Activated CD8-positive, alpha-beta T cell treated with anti-CD3 and anti-CD28 coated beads for 36 hours (primary cell): ENCODE measurements at regions not wholly inside any gene's neighbourhood (a gene's known extent, or its start where the extent isn't known, plus 50 kb on each side); places are given as distances from the start of the nearest gene placed in this dataset.

Source experiments
- ATAC-seq: fragments of 200-7000 bp; cut with Tn5 transposase; one replicate; pipeline ENCODE4 v1.10.0; 2021; ENCODE audit warnings: mild to moderate bottlenecking, moderate library complexity
- CTCF ChIA-PET: fragments of 350-600 bp; sonication (Branson Sonifier 250); formaldehyde crosslinking; loops from one replicate; lab custom pipeline; 2021; ENCODE audit warnings: antibody characterized with exemption; lab: Charles Lee
- POLR2A ChIA-PET: fragments of 350-600 bp; sonication (Branson Sonifier 250); formaldehyde crosslinking; loops from one replicate; lab custom pipeline; 2021; ENCODE audit warnings: antibody characterized with exemption; lab: Charles Lee
- DNase-seq: peaks from one replicate; pipeline ENCODE4 v3.0.0-alpha.2; 2020
- H3K27ac Mint-ChIP-seq: one replicate; pipeline ENCODE4 v1.8.0; 2021; ENCODE audit warnings: mild to moderate bottlenecking, mixed read lengths
- H3K27me3 Mint-ChIP-seq: one replicate; pipeline ENCODE4 v1.8.0; 2021; ENCODE audit warnings: mixed read lengths
- H3K36me3 Mint-ChIP-seq: one replicate; pipeline ENCODE4 v1.8.0; 2021; ENCODE audit warnings: low read depth, mixed read lengths
- H3K4me1 Mint-ChIP-seq: one replicate; pipeline ENCODE4 v1.8.0; 2021; ENCODE audit warnings: low read depth, mixed read lengths
- H3K4me3 Mint-ChIP-seq: one replicate; pipeline ENCODE4 v1.8.0; 2021; ENCODE audit warnings: mild to moderate bottlenecking, moderate library complexity, mixed read lengths
- H3K9me3 Mint-ChIP-seq: one replicate; pipeline ENCODE4 v1.8.0; 2021; ENCODE audit warnings: mixed read lengths
- CTCF ChIP-seq: fragments of 200-600 bp; IDR thresholded peaks from one replicate; pipeline ENCODE4 v1.8.0; 2022; ENCODE audit warnings: antibody characterized with exemption, mild to moderate bottlenecking
- intact Hi-C: fragments of 100-400 bp; cut with micrococcal nuclease; formaldehyde crosslinking; loops from one replicate; pipeline ENCODE4 v1.10.0; 2022

DNA sequence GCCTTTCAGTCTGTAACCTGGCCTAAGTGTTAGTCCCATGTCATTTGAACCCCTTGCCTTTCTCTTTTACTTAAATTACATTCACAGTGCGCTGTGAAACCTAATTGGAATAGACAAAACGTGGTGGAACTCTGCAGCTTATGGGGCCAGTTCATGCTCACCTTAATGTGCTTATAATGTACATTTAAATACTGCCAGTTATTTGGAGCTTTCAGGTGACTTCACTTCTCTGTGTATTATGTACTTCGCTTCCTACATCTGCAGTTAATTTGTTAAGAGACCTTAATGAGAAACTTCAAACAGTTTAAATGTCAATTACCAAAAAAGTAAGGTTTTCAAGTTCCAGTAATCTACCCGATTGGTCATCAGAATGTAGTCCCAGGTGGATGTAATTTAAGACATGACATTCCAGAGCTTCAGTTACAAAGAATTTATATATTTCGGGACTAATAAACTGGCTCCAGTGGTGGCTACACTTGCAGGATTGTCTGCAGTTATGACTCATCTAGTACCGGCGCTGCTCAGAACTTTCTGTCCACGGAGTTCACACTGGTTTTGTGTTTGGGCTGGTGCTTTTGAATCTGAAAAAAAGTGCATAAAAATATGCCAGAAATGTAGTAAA is 125.3 kb downstream of the TM9SF2 start:
- CTCF ChIA-PET: interaction anchor here (0.6 kb wide), 1 partner anchor 14 kb away, joined by 3 read pairs; no protein-coding TSS in a partner anchor
- no peak overlapping the region for H3K4me3 Mint-ChIP-seq
- TF ChIP-seq CTCF: no peak
- H3K36me3 Mint-ChIP-seq: no peaks in the 10 kb centered on the region
- H3K27me3 Mint-ChIP-seq: no peaks in the 10 kb centered on the region
- no peak for ATAC-seq
- no peak for DNase-seq
- POLR2A ChIA-PET: interaction anchor here (0.6 to 1.0 kb wide), 2 partner anchors 19 to 672 kb away, joined by 3 read pairs; no protein-coding TSS in a partner anchor
- no peak overlapping the region for H3K27ac Mint-ChIP-seq
- peaks cover 24% of the 10 kb centered on the region for H3K4me1 Mint-ChIP-seq
- intact Hi-C loops: no loop called here
- H3K9me3 Mint-ChIP-seq: no peaks in the 10 kb centered on the region

DNA sequence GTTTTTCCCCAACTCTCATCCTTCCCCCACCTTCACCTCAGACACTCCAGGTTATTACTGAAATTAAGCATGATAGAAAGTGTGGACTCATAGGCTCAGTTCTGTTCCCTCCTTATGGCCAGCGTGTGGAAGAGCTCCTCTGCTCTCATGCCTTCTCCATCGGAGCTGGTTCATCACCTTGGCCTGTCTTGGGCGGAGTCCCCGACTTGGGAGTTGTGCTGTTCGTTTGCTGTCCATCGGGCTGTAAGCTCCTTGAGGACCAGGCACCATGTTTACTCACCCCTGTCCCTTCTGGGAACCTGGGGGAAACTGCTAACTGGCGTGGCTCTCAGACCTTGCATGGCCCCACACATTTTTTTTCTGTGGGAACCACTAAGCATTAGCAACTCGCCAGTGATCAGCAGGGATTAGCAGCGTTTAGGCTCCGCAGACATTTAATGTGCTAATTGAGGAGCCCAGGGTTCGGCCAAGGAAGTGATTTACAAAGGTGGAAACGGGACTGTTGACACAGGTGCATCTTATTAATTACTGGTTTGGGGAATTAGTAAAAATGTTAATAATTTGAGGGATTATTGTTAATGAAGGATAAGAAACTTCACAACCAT is 123.8 kb downstream of the TM9SF2 start:
- CTCF ChIA-PET: no interaction called here
- Mint-ChIP-seq H3K27me3 (no peaks in the 10 kb centered on the region), H3K4me1 (peaks cover 24% of the 10 kb centered on the region), H3K36me3 (no peaks in the 10 kb centered on the region), H3K27ac (no peak overlapping the region), H3K4me3 (no peak overlapping the region), H3K9me3 (no peaks in the 10 kb centered on the region)
- DNase-seq (no peak), ATAC-seq (no peak)
- POLR2A ChIA-PET: no interaction called here
- intact Hi-C loops: no loop called here
- TF ChIP-seq CTCF: no peak

DNA sequence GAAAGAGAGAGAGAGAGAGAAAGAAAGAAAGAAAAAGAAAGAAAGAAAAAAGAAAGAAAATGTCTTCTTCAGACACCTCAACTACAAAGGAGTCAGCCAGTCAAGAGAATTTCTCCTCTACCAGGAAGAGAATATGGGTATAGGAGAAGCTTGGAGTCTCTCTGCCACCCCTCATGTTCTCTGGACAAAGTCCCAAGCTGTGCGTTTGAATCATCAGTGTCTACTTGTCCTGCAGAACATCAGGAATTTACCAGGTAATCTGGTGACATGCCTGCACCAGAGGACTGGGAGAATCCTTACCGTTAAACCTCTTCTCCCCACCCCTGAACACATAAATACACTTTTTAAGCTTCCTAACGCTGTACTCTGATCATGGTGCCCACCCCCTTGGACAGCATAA is 119.5 kb downstream of the TM9SF2 start:
- Mint-ChIP-seq H3K4me1 (peaks cover 13% of the 10 kb centered on the region), H3K27me3 (no peaks in the 10 kb centered on the region), H3K9me3 (no peaks in the 10 kb centered on the region), H3K4me3 (no peak overlapping the region), H3K27ac (no peak overlapping the region), H3K36me3 (no peaks in the 10 kb centered on the region)
- ChIA-PET POLR2A (interaction anchor here (1.4 kb wide), 1 partner anchor 21 kb away, joined by 3 read pairs; no protein-coding TSS in a partner anchor), CTCF (interaction anchor here (1.0 kb wide), 1 partner anchor 14 kb away, joined by 4 read pairs; the partner anchor contains the start of gene CLYBL)
- ATAC-seq (no peak), DNase-seq (no peak)
- intact Hi-C loops: no loop called here
- no peak for TF ChIP-seq CTCF

- ChIA-PET POLR2A (interaction anchor here (0.7 kb wide), 1 partner anchor 57 kb away, joined by 3 read pairs; no protein-coding TSS in a partner anchor), CTCF (interaction anchor here (1.0 to 1.2 kb wide), 3 partner anchors 19 to 896 kb away, joined by 3 to 4 read pairs (median 3); no protein-coding TSS in a partner anchor)
- intact Hi-C loops: no loop called here
Observed at GRCh38 chr13:99619207-99619606, 117.9 kb downstream of the TM9SF2 start.

More at GRCh38 chr13:99619207-99619606, 117.9 kb downstream of the TM9SF2 start:
- ATAC-seq (no peak), DNase-seq (no peak)
- no peak for TF ChIP-seq CTCF
- Mint-ChIP-seq H3K27ac (no peak overlapping the region), H3K4me3 (no peak overlapping the region), H3K27me3 (no peaks in the 10 kb centered on the region), H3K4me1 (peaks cover 13% of the 10 kb centered on the region), H3K36me3 (no peaks in the 10 kb centered on the region), H3K9me3 (no peaks in the 10 kb centered on the region)
